K562 (cell line): ENCODE measurements at regions not wholly inside any gene's neighbourhood (a gene's known extent, or its start where the extent isn't known, plus 50 kb on each side); places are given as distances from the start of the nearest gene placed in this dataset.

Experiments used
- ATAC-seq: fragments of 200-7000 bp; cut with Tn5 transposase; 3 replicates; pipeline ENCODE4 v1.9.1; 2020; ENCODE audit warnings: moderate library complexity
- BruUV-seq: library from RNA; stranded (reverse); fragments of 400-500 nt; replicated peaks from 2 replicates; lab custom pipeline; 2021; lab: Mats Ljungman, UMichigan
- CTCF ChIA-PET: fragments of 300-600 bp; formaldehyde crosslinking; extraction: SDS; loops from one replicate; lab custom pipeline; 2021; ENCODE audit warnings: low intra/inter-chr PET ratio; lab: Yijun Ruan, JAX
- POLR2A ChIA-PET: fragments of 300-600, 350-650 bp; sonication (Branson Sonifier 250); formaldehyde crosslinking; extraction: SDS; loops from one replicate; lab custom pipeline; 2021; ENCODE audit warnings: antibody characterized with exemption, inconsistent platforms; lab: Yijun Ruan, JAX
- DNase-seq, 4 experiments: peaks; one replicate each; pipeline versions ENCODE4 v3.0.0 to v3.0.0-alpha.2; 2011 to 2018; ENCODE audit warnings: low spot score in 3 of 4, mixed read lengths in 3 of 4; ENCODE audit errors: extremely low read depth in 1 of 4
- FAIRE-seq: peaks from 2 replicates; lab custom pipeline; 2011; peaks lifted over from hg19 to GRCh38; lab: Jason Lieb, UNC
- H2AFZ ChIP-seq: 2 replicates; pipeline ENCODE4 v1.6.0; 2011; ENCODE audit warnings: low read depth, low read length, control low read depth, inconsistent platforms
- H3K27ac ChIP-seq: fragments of 200-600 bp; 3 replicates; pipeline ENCODE4 v1.8.0; 2011; ENCODE audit warnings: low read depth, mild to moderate bottlenecking, control low read depth, inconsistent platforms, low read length, moderate library complexity, mixed read lengths; ENCODE audit errors: extremely low read depth
- H3K27me3 ChIP-seq, 2 experiments: fragments of 300-600 bp in 1 of 2; 2 replicates in 1 of 2; 3 replicates in 1 of 2; pipeline versions ENCODE4 v1.6.0 to v1.8.0; 2011; ENCODE audit warnings: inconsistent platforms in 2 of 2, low read length in 2 of 2, mild to moderate bottlenecking in 1 of 2, mixed read lengths in 1 of 2, moderate library complexity in 1 of 2; ENCODE audit not compliant: control insufficient read depth in 2 of 2, insufficient read depth in 2 of 2
- H3K36me3 ChIP-seq: fragments of 300-600 bp; 3 replicates; pipeline ENCODE4 v1.8.0; 2011; ENCODE audit warnings: mild to moderate bottlenecking, low read length, inconsistent platforms; ENCODE audit not compliant: control insufficient read depth, insufficient read depth
- H3K4me1 ChIP-seq, 2 experiments: fragments of 200-600 bp in 1 of 2; replicated peaks in 1 of 2; 2 replicates in 1 of 2; 3 replicates in 1 of 2; pipeline versions ENCODE4 v1.5.1 to v1.8.0; 2011; ENCODE audit warnings: inconsistent platforms in 2 of 2, low read length in 2 of 2, mild to moderate bottlenecking in 1 of 2, mixed read lengths in 1 of 2, moderate library complexity in 1 of 2; ENCODE audit not compliant: control insufficient read depth in 2 of 2, insufficient read depth in 2 of 2
- H3K4me2 ChIP-seq: 2 replicates; pipeline ENCODE4 v1.6.1; 2011; ENCODE audit warnings: low read length, control low read depth, inconsistent platforms, mixed read lengths; ENCODE audit not compliant: insufficient read depth
- H3K4me3 ChIP-seq: fragments of 200-600 bp; sonication (generic), shearing (Covaris generic); 2 replicates; pipeline ENCODE4 v1.5.1; 2016; ENCODE audit warnings: control low read depth, inconsistent platforms
- H3K79me2 ChIP-seq: fragments of 200-600 bp; 3 replicates; pipeline ENCODE4 v1.8.0; 2011; ENCODE audit warnings: low read length, inconsistent platforms; ENCODE audit not compliant: control insufficient read depth, insufficient read depth
- H3K9ac ChIP-seq, 2 experiments: 2 replicates each; pipeline versions ENCODE4 v1.6.0 to v1.6.1; 2011; ENCODE audit warnings: low read depth in 2 of 2, low read length in 2 of 2, control low read depth in 1 of 2, inconsistent platforms in 1 of 2, mild to moderate bottlenecking in 1 of 2, mixed read lengths in 1 of 2; ENCODE audit not compliant: insufficient read depth in 1 of 2
- H3K9me1 ChIP-seq: one replicate; pipeline ENCODE4 v1.6.0; 2011; ENCODE audit warnings: inconsistent platforms, mild to moderate bottlenecking, low read length, moderate library complexity; ENCODE audit not compliant: control insufficient read depth, insufficient read depth
- H3K9me3 ChIP-seq: replicated peaks from 2 replicates; pipeline ENCODE4 v1.5.1; 2011; ENCODE audit warnings: low read depth, low read length, inconsistent platforms; ENCODE audit not compliant: control insufficient read depth, insufficient read depth
- H4K20me1 ChIP-seq: replicated peaks from 2 replicates; pipeline ENCODE4 v1.6.1; 2011; ENCODE audit warnings: low read length, inconsistent platforms, mixed read lengths; ENCODE audit not compliant: control insufficient read depth, insufficient read depth
- E2F3 ChIP-seq: fragments of 250-450 bp; sonication (Bioruptor Pico); IDR thresholded peaks from 2 replicates; pipeline ENCODE4 v1.4.0; 2020; ENCODE audit warnings: mild to moderate bottlenecking
- ILK ChIP-seq: fragments of 450-650 bp; IDR thresholded peaks from 2 replicates; pipeline ENCODE4 v1.6.1; 2016; ENCODE audit warnings: missing genetic modification characterization, low read depth, mild to moderate bottlenecking, missing compliant biosample characterization, moderate library complexity, borderline replicate concordance
- PCBP1 ChIP-seq: fragments of 200-400 bp; formaldehyde crosslinking; IDR thresholded peaks from 2 replicates; pipeline ENCODE4 v1.6.1; 2018; ENCODE audit warnings: mild to moderate bottlenecking, low read depth, low read length; ENCODE audit not compliant: poor library complexity, severe bottlenecking
- POLR2G ChIP-seq: fragments of 200-400 bp; formaldehyde crosslinking; IDR thresholded peaks from 2 replicates; pipeline ENCODE4 v1.6.1; 2017; ENCODE audit warnings: low read depth, mild to moderate bottlenecking, antibody characterized with exemption, low read length, moderate library complexity
- SMARCB1 ChIP-seq: IDR thresholded peaks from 2 replicates; pipeline ENCODE4 v1.6.1; 2011; ENCODE audit warnings: improper control_type of control experiment, low read depth; ENCODE audit not compliant: insufficient read length
- TAF15 ChIP-seq: fragments of 200-400 bp; formaldehyde crosslinking; IDR thresholded peaks from 2 replicates; pipeline ENCODE4 v1.6.1; 2017; ENCODE audit warnings: mild to moderate bottlenecking, low read depth, low read length, moderate library complexity
- THRAP3 ChIP-seq: fragments of 450-650 bp; IDR thresholded peaks from 2 replicates; pipeline ENCODE4 v1.6.1; 2016; ENCODE audit warnings: mild to moderate bottlenecking, inconsistent platforms, borderline replicate concordance
- ZNF146 ChIP-seq: IDR thresholded peaks from one replicate; pipeline ENCODE4 v1.6.1; 2018; ENCODE audit warnings: missing compliant biosample characterization; ENCODE audit not compliant: unreplicated experiment
- ZNF511 ChIP-seq: sonication (generic); formaldehyde crosslinking; IDR thresholded peaks from 2 replicates; pipeline ENCODE4 v1.8.0; 2022; ENCODE audit warnings: mild to moderate bottlenecking, missing genetic modification reagents
- WGBS: fragments of 100-300 bp; shearing (Covaris generic); methylation state at CpG from one replicate; pipeline ENCODE4 v1.1.6; 2016; ENCODE audit warnings: low coverage, mixed read lengths; ENCODE audit not compliant: insufficient coverage; ENCODE audit errors: missing lambda C conversion rate; 5-methylcytosine and 5-hydroxymethylcytosine counted together
- in situ Hi-C: fragments of 300-500 bp; cut with MboI; formaldehyde crosslinking; loops from 4 replicates; pipeline ENCODE4 v1.15.0; 2018; ENCODE audit warnings: inconsistent platforms, mixed read lengths
- intact Hi-C: fragments of 100-400 bp; cut with micrococcal nuclease; formaldehyde crosslinking; loops from 2 replicates; pipeline ENCODE4 v1.14.2; 2022
- TF ChIP-seq, protein P1 (sequence below), 2 experiments: IDR thresholded peaks; 2 replicates each; pipeline ENCODE4 v1.6.1; 2011; ENCODE audit warnings: borderline replicate concordance in 1 of 2, control low read depth in 1 of 2, low read depth in 1 of 2, low read length in 1 of 2, mild to moderate bottlenecking in 1 of 2, mixed read lengths in 1 of 2, moderate library complexity in 1 of 2; ENCODE audit not compliant: insufficient read depth in 1 of 2, insufficient read length in 1 of 2, poor library complexity in 1 of 2, severe bottlenecking in 1 of 2; ENCODE audit errors: extremely low read depth in 1 of 2

DNA sequence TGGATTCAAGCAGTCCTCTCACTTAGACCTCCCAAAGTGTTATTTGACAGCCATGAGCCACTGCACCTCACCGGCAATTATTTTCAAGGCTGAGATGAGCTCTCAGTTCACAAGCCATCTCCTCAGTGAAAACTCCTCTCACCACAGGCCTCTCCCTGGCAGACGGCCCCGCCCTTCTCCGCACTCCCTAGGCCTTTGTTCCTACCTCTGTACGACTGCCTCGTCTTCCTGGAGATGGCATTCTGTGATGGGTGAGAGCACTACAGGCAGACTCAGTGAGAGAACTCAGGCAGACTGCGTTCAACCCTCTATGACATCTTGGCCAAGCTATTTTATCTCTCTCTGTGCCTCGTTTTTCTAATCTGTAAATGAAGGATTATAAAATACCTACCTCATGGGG lies 67.0 kb upstream of the TPM1 start:
- H3K27ac ChIP-seq: no peak overlapping the region
- ChIA-PET CTCF (no interaction called here), POLR2A (interaction anchor here (0.6 kb wide), 1 partner anchor 370 kb away, joined by 4 read pairs; no protein-coding TSS in a partner anchor)
- no peaks in the 10 kb centered on the region for H3K9me1 ChIP-seq
- ATAC-seq: no peak
- FAIRE-seq: no peak
- H3K9ac ChIP-seq: no peak overlapping the region
- TF ChIP-seq POLR2G: no peak
- no peak for TF ChIP-seq SMARCB1
- TF ChIP-seq, protein P1, sequence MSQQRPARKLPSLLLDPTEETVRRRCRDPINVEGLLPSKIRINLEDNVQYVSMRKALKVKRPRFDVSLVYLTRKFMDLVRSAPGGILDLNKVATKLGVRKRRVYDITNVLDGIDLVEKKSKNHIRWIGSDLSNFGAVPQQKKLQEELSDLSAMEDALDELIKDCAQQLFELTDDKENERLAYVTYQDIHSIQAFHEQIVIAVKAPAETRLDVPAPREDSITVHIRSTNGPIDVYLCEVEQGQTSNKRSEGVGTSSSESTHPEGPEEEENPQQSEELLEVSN (IDR thresholded peaks at IDR 0.05; ENCODE audit: borderline replicate concordance in 1 of 2, extremely low read depth in 1 of 2, insufficient read depth in 1 of 2, insufficient read length in 1 of 2, low read depth in 1 of 2, low read length in 1 of 2, poor library complexity in 1 of 2, severe bottlenecking in 1 of 2): no peak
- no peak for TF ChIP-seq TAF15
- TF ChIP-seq PCBP1: no peak
- TF ChIP-seq ZNF146 (CRISPR knock-in tag): no peak
- TF ChIP-seq E2F3: no peak
- TF ChIP-seq ILK (tag): no peak
- TF ChIP-seq ZNF511 (CRISPR knock-in tag): no peak
- no peak for TF ChIP-seq THRAP3
- H4K20me1 ChIP-seq: no peaks in the 10 kb centered on the region; the same call in 1 of the 2 replicates
- 4% methylated on average over 7 of the region's 8 CpGs for WGBS
- in situ Hi-C loops: no loop called here
- no peak overlapping the region for H3K4me2 ChIP-seq
- H3K36me3 ChIP-seq: no peaks in the 10 kb centered on the region
- intact Hi-C loops: no loop called here
- H3K9me3 ChIP-seq: no peaks in the 10 kb centered on the region
- no peaks in the 10 kb centered on the region for H3K4me1 ChIP-seq
- H3K4me3 ChIP-seq: no peak overlapping the region
- DNase-seq: no peak
- BruUV-seq: no TSS peak
- no peaks in the 10 kb centered on the region for H3K79me2 ChIP-seq
- peaks cover 3 to 20% of the 10 kb centered on the region in 2 experiments; a peak in 3 of 5 replicates for H3K27me3 ChIP-seq
- no peak overlapping the region for H2AFZ ChIP-seq
